ENCODE measurements at regions not wholly inside any gene's neighbourhood (a gene's known extent, or its start where the extent isn't known, plus 50 kb on each side); places are given as distances from the start of the nearest gene placed in this dataset.

DNA sequence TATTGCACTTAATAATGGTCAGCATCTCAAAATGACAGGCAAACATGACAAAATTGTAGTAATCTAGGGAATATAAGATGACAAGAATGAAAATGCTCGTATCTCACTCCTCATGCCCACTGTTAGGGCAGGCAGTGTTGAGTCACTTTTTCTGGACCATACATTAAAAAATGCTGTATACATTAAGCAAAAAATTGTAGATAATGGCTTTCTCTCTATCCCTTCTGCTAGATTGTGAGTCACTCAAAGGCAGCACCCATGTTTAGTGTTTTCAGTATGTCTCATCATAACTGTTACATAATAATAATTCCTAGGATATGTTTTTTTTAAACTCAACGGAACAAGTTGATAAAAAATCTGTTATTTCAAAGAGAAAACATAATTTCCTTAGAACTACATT is 199.3 kb downstream of the TENT5A start:
- H3K36me3 ChIP-seq (ENCODE audit: insufficient read depth, low read length, poor library complexity, severe bottlenecking): no peaks in the 10 kb centered on the region
- no TSS peak for BruUV-seq (replicated peaks)
- no peak overlapping the region for H3K4me3 ChIP-seq (ENCODE audit: low read depth, low read length, poor library complexity, severe bottlenecking)
- TF ChIP-seq, protein P1, sequence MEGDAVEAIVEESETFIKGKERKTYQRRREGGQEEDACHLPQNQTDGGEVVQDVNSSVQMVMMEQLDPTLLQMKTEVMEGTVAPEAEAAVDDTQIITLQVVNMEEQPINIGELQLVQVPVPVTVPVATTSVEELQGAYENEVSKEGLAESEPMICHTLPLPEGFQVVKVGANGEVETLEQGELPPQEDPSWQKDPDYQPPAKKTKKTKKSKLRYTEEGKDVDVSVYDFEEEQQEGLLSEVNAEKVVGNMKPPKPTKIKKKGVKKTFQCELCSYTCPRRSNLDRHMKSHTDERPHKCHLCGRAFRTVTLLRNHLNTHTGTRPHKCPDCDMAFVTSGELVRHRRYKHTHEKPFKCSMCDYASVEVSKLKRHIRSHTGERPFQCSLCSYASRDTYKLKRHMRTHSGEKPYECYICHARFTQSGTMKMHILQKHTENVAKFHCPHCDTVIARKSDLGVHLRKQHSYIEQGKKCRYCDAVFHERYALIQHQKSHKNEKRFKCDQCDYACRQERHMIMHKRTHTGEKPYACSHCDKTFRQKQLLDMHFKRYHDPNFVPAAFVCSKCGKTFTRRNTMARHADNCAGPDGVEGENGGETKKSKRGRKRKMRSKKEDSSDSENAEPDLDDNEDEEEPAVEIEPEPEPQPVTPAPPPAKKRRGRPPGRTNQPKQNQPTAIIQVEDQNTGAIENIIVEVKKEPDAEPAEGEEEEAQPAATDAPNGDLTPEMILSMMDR (conservative IDR thresholded peaks at IDR 0.05; ENCODE audit: low read depth, low read length): no peak
- TF ChIP-seq EZH2 (IDR thresholded peaks at IDR 0.05; ENCODE audit: borderline replicate concordance, low read depth, low read length, poor library complexity, severe bottlenecking): no peak
- H3K27me3 ChIP-seq (replicated peaks; ENCODE audit: insufficient read depth, low read depth, low read length, poor library complexity): no peaks in the 10 kb centered on the region
- CTCF ChIA-PET: no interaction called here
- H3K9me3 ChIP-seq (ENCODE audit: low read depth, low read length, poor library complexity, severe bottlenecking): no peaks in the 10 kb centered on the region
- no peak overlapping the region for H3K27ac ChIP-seq (ENCODE audit: low read depth, low read length, poor library complexity, severe bottlenecking)
- intact Hi-C loops (cut with micrococcal nuclease; ENCODE audit: unreplicated experiment): no loop called here
- peaks cover 7% of the 10 kb centered on the region for H3K4me1 ChIP-seq (ENCODE audit: insufficient read depth, low read length, poor library complexity, severe bottlenecking)
- DNase-seq (ENCODE audit: low spot score): no peak
- POLR2A ChIA-PET (ENCODE audit: low non-redundant PET): no interaction called here

DNA sequence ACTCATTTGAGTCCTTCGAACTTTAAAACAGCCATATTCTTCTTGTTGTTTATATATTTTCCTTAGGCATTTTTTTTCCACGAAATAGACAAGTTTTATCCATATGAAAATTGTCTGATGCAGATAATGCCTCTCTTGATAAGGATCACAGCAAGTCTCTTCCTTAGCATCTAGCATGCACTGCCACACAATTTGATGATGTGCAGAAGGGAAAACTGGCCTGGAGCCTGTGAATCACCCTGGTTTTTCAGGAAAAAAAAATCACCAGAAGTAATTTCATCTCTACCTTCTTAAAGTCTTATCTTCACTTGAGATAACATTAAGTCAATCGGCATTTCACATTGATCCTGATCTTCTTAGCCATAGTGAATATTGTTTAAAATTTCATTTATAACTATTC is 199.8 kb downstream of the TENT5A start:
- ChIA-PET CTCF (no interaction called here), POLR2A (ENCODE audit: low non-redundant PET) (no interaction called here)
- no peak for TF ChIP-seq EZH2 (IDR thresholded peaks at IDR 0.05; ENCODE audit: borderline replicate concordance, low read depth, low read length, poor library complexity, severe bottlenecking)
- TF ChIP-seq, protein P1 (conservative IDR thresholded peaks at IDR 0.05; ENCODE audit: low read depth, low read length): no peak
- BruUV-seq (replicated peaks): no TSS peak
- Histone ChIP-seq H3K36me3 (ENCODE audit: insufficient read depth, low read length, poor library complexity, severe bottlenecking) (no peaks in the 10 kb centered on the region), H3K9me3 (ENCODE audit: low read depth, low read length, poor library complexity, severe bottlenecking) (no peaks in the 10 kb centered on the region), H3K4me3 (ENCODE audit: low read depth, low read length, poor library complexity, severe bottlenecking) (no peak overlapping the region), H3K4me1 (ENCODE audit: insufficient read depth, low read length, poor library complexity, severe bottlenecking) (peaks cover 7% of the 10 kb centered on the region), H3K27me3 (replicated peaks; ENCODE audit: insufficient read depth, low read depth, low read length, poor library complexity) (no peaks in the 10 kb centered on the region), H3K27ac (ENCODE audit: low read depth, low read length, poor library complexity, severe bottlenecking) (no peak overlapping the region)
- intact Hi-C loops (cut with micrococcal nuclease; ENCODE audit: unreplicated experiment): no loop called here
- DNase-seq (ENCODE audit: low spot score): no peak

DNA sequence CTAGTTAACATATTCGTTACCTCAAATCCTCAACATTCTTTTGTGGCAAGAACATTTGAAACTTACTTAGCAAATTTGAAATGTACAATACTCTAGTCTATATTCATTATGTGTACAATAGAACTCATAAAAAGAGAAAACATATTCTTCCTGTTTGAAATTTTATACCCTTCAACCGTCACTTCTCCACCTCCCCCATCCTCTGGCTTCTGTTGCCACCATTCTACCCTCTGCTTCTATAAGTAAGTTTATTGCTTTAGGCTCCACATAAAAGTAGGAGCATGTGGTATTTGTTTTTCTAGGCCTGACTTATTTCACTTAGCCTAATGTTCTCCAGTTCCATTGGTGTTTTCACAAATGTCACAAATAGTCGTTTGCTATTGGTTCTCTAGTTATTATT is 205.3 kb downstream of the TENT5A start:
- intact Hi-C loops (cut with micrococcal nuclease; ENCODE audit: unreplicated experiment): no loop called here
- Histone ChIP-seq H3K9me3 (ENCODE audit: low read depth, low read length, poor library complexity, severe bottlenecking) (no peaks in the 10 kb centered on the region), H3K27ac (ENCODE audit: low read depth, low read length, poor library complexity, severe bottlenecking) (no peak overlapping the region), H3K4me3 (ENCODE audit: low read depth, low read length, poor library complexity, severe bottlenecking) (no peak overlapping the region), H3K36me3 (ENCODE audit: insufficient read depth, low read length, poor library complexity, severe bottlenecking) (no peaks in the 10 kb centered on the region), H3K4me1 (ENCODE audit: insufficient read depth, low read length, poor library complexity, severe bottlenecking) (no peaks in the 10 kb centered on the region), H3K27me3 (replicated peaks; ENCODE audit: insufficient read depth, low read depth, low read length, poor library complexity) (no peaks in the 10 kb centered on the region)
- BruUV-seq (replicated peaks): no TSS peak
- POLR2A ChIA-PET (ENCODE audit: low non-redundant PET): no interaction called here
- TF ChIP-seq, protein P1 (conservative IDR thresholded peaks at IDR 0.05; ENCODE audit: low read depth, low read length): no peak
- no peak for TF ChIP-seq EZH2 (IDR thresholded peaks at IDR 0.05; ENCODE audit: borderline replicate concordance, low read depth, low read length, poor library complexity, severe bottlenecking)
- CTCF ChIA-PET: no interaction called here
- no peak for DNase-seq (ENCODE audit: low spot score)
